A549 (cell line): ENCODE measurements at regions not wholly inside any gene's neighbourhood (a gene's known extent, or its start where the extent isn't known, plus 50 kb on each side); places are given as distances from the start of the nearest gene placed in this dataset.

Experiments
- EP300 ChIP-seq, 2 experiments: fragments of >200 bp; sonication (Bioruptor Twin); formaldehyde crosslinking; IDR thresholded peaks; 2 replicates in 1 of 2; 3 replicates in 1 of 2; pipeline ENCODE4 v1.6.1; 2016 to 2017
- JUN ChIP-seq, 2 experiments: fragments of >200 bp; sonication (Bioruptor Twin); formaldehyde crosslinking; IDR thresholded peaks; 2 replicates in 1 of 2; 3 replicates in 1 of 2; pipeline ENCODE4 v1.6.1; 2016 to 2017
- MAFK ChIP-seq: fragments of 450-650 bp; IDR thresholded peaks from 2 replicates; pipeline ENCODE4 v1.6.1; 2014; ENCODE audit not compliant: partially characterized antibody
- MAZ ChIP-seq: fragments of 150-350 bp; IDR thresholded peaks from 2 replicates; pipeline ENCODE4 v1.6.1; 2014; ENCODE audit warnings: antibody characterized with exemption, low read depth, low read length, borderline replicate concordance
- MYC ChIP-seq: IDR thresholded peaks from 2 replicates; pipeline ENCODE4 v1.6.1; 2012; ENCODE audit warnings: mild to moderate bottlenecking, inconsistent platforms, low read length, improper control_type of control experiment, borderline replicate concordance
- RAD21 ChIP-seq, 2 experiments: fragments of >200 bp in 1 of 2; sonication (Bioruptor Twin) in 1 of 2; formaldehyde crosslinking in 1 of 2; IDR thresholded peaks in 1 of 2; conservative IDR thresholded peaks in 1 of 2; 2 replicates in 1 of 2; 3 replicates in 1 of 2; pipeline ENCODE4 v1.6.1; 2012 to 2018; ENCODE audit warnings: inconsistent platforms in 1 of 2
- TF ChIP-seq, protein P1 (sequence below): fragments of >200 bp; sonication (Bioruptor Twin); formaldehyde crosslinking; IDR thresholded peaks from 3 replicates; pipeline ENCODE4 v1.5.1; 2016
- TF ChIP-seq, protein P2 (sequence below): fragments of 450-650 bp; IDR thresholded peaks from 2 replicates; pipeline ENCODE4 v1.6.1; 2014; ENCODE audit warnings: antibody characterized with exemption

DNA sequence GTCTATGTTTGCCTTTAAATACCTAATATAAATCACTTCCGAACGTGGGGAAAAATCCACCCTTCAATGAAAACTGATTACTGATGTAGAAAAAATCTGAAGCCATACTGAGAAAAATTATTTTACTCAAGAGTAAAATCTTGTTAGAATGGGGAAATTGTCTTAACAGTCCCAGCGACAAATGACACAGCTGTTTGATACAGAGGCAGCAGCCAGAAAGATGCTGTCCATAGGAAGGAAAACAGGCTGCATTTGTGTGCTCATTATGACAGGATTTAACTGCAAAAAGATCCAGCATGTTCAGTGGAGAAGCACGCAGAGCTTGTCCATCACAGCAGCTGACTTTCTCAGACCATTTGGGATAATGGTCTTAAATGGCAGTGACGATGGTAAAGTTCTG, 443.0 kb downstream of the TFAP2B start:
- TF ChIP-seq EP300 (IDR thresholded peaks at IDR 0.05) (no peak), MAZ (no peak), MAFK (no peak), MYC (no peak), RAD21 (conservative IDR thresholded peaks at IDR 0.05 in 1 of 2, IDR thresholded peaks at IDR 0.05 in 1 of 2) (no peak), JUN (IDR thresholded peaks at IDR 0.05) (no peak)
- TF ChIP-seq, protein P1, sequence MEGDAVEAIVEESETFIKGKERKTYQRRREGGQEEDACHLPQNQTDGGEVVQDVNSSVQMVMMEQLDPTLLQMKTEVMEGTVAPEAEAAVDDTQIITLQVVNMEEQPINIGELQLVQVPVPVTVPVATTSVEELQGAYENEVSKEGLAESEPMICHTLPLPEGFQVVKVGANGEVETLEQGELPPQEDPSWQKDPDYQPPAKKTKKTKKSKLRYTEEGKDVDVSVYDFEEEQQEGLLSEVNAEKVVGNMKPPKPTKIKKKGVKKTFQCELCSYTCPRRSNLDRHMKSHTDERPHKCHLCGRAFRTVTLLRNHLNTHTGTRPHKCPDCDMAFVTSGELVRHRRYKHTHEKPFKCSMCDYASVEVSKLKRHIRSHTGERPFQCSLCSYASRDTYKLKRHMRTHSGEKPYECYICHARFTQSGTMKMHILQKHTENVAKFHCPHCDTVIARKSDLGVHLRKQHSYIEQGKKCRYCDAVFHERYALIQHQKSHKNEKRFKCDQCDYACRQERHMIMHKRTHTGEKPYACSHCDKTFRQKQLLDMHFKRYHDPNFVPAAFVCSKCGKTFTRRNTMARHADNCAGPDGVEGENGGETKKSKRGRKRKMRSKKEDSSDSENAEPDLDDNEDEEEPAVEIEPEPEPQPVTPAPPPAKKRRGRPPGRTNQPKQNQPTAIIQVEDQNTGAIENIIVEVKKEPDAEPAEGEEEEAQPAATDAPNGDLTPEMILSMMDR = no peak
- TF ChIP-seq, protein P2, sequence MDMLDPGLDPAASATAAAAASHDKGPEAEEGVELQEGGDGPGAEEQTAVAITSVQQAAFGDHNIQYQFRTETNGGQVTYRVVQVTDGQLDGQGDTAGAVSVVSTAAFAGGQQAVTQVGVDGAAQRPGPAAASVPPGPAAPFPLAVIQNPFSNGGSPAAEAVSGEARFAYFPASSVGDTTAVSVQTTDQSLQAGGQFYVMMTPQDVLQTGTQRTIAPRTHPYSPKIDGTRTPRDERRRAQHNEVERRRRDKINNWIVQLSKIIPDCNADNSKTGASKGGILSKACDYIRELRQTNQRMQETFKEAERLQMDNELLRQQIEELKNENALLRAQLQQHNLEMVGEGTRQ = no peak
